Neutrophil (primary cell): ENCODE measurements at regions not wholly inside any gene's neighbourhood (a gene's known extent, or its start where the extent isn't known, plus 50 kb on each side); places are given as distances from the start of the nearest gene placed in this dataset.

Experiments used
- H3K27ac ChIP-seq: fragments of 200-600 bp; sonication (generic); 2 replicates; pipeline ENCODE4 v1.5.1; 2016; ENCODE audit warnings: mild to moderate bottlenecking, moderate library complexity
- H3K27me3 ChIP-seq: fragments of 200-600 bp; sonication (generic); 2 replicates; pipeline ENCODE4 v1.6.0; 2016; ENCODE audit warnings: mild to moderate bottlenecking
- H3K36me3 ChIP-seq: fragments of 200-600 bp; sonication (generic); 2 replicates; pipeline ENCODE4 v1.5.1; 2017
- H3K4me1 ChIP-seq, 2 experiments: fragments of 200-600 bp in 1 of 2; sonication (generic) in 1 of 2; 1 replicate in 1 of 2; 2 replicates in 1 of 2; pipeline versions ENCODE4 v1.5.1 to v1.6.1; 2013 to 2016; ENCODE audit warnings: low read depth in 1 of 2, low read length in 1 of 2, mild to moderate bottlenecking in 1 of 2, moderate library complexity in 1 of 2; ENCODE audit not compliant: control insufficient read depth in 1 of 2, insufficient read depth in 1 of 2
- H3K4me3 ChIP-seq, 2 experiments: fragments of 200-600 bp in 1 of 2; sonication (generic) in 1 of 2; 1 replicate in 1 of 2; 2 replicates in 1 of 2; pipeline ENCODE4 v1.5.1; 2013 to 2016; ENCODE audit warnings: low read depth in 1 of 2, low read length in 1 of 2, mild to moderate bottlenecking in 1 of 2, moderate library complexity in 1 of 2
- H3K9me3 ChIP-seq: fragments of 200-600 bp; sonication (generic); 2 replicates; pipeline ENCODE4 v1.5.1; 2016
- CTCF ChIP-seq: fragments of 200-600 bp; sonication (generic); IDR thresholded peaks from 2 replicates; pipeline ENCODE4 v1.5.1; 2016; ENCODE audit warnings: antibody characterized with exemption

DNA sequence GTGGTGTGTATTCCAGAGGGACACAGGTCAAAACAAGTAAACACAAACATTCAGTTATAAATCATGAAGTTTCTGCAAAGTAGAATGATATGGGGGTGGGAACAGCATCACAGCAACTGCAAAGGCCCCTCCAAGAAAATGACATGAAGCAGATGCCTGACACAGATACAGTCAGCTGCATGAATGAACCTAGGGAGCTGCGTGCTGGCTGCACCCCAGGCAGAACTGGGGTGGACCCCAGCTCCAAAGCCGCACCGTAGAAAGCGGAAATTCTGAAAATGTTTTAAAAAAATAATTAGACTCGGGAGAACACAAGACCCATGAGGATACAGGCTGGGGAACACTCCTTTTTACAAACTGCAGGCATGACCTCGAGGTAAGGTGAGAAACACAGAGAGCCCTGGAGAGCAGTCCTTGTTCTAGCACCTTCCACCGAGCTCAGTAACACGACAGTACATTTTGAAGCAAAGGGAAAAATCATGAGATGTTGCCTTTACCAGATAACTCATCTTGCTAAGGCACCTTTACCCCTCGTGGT lies 323.8 kb downstream of the SOX9 start:
- no peak for TF ChIP-seq CTCF
- Histone ChIP-seq H3K36me3 (no peaks in the 10 kb centered on the region), H3K9me3 (no peaks in the 10 kb centered on the region), H3K27ac (no peak overlapping the region), H3K4me3 (no peak overlapping the region), H3K27me3 (no peaks in the 10 kb centered on the region), H3K4me1 (no peaks in the 10 kb centered on the region)

GRCh38 chr17:72445055-72445991 lies 324.5 kb downstream of the SOX9 start:
- Histone ChIP-seq H3K27me3 (no peaks in the 10 kb centered on the region), H3K9me3 (no peaks in the 10 kb centered on the region)
- TF ChIP-seq CTCF, result no peak

GRCh38 chr17:72446118-72446517 lies 325.3 kb downstream of the SOX9 start:
- Histone ChIP-seq H3K36me3 (no peaks in the 10 kb centered on the region), H3K9me3 (no peaks in the 10 kb centered on the region), H3K27ac (no peak overlapping the region), H3K4me1 (no peaks in the 10 kb centered on the region), H3K4me3 (no peak overlapping the region), H3K27me3 (no peaks in the 10 kb centered on the region)
- no peak for TF ChIP-seq CTCF

More at GRCh38 chr17:72445055-72445991, 324.5 kb downstream of the SOX9 start:
- no peak overlapping the region for H3K4me3 ChIP-seq
- H3K36me3 ChIP-seq, result no peaks in the 10 kb centered on the region
- H3K4me1 ChIP-seq, result no peaks in the 10 kb centered on the region
- H3K27ac ChIP-seq, result no peak overlapping the region

- no peaks in the 10 kb centered on the region for H3K36me3 ChIP-seq
- H3K4me1 ChIP-seq, result no peaks in the 10 kb centered on the region
- no peak overlapping the region for H3K27ac ChIP-seq
- H3K9me3 ChIP-seq, result no peaks in the 10 kb centered on the region
- TF ChIP-seq CTCF, result no peak
- H3K4me3 ChIP-seq, result no peak overlapping the region
- H3K27me3 ChIP-seq, result no peaks in the 10 kb centered on the region
Measured at GRCh38 chr17:72446525-72447250, 325.9 kb downstream of the SOX9 start.

GRCh38 chr17:72447251-72447640 lies 326.4 kb downstream of the SOX9 start:
- H3K36me3 ChIP-seq, result no peaks in the 10 kb centered on the region
- TF ChIP-seq CTCF, result no peak
- no peaks in the 10 kb centered on the region for H3K27me3 ChIP-seq
- H3K27ac ChIP-seq, result no peak overlapping the region
- H3K9me3 ChIP-seq, result no peaks in the 10 kb centered on the region
- no peak overlapping the region for H3K4me3 ChIP-seq
- H3K4me1 ChIP-seq, result no peaks in the 10 kb centered on the region
